ENCODE measurements at regions not wholly inside any gene's neighbourhood (a gene's known extent, or its start where the extent isn't known, plus 50 kb on each side); places are given as distances from the start of the nearest gene placed in this dataset.

- H3K9ac ChIP-seq (ENCODE audit: low read length), result no peak overlapping the region
- no peak overlapping the region for H4K5ac ChIP-seq (ENCODE audit: low read length)
- H2BK120ac ChIP-seq (ENCODE audit: low read depth, low read length), result no peak overlapping the region
- H3K18ac ChIP-seq (ENCODE audit: low read length), result peak overlapping the region; percentile 75
- H3K79me2 ChIP-seq (ENCODE audit: control insufficient read depth, insufficient read depth, low read length), result no peaks in the 10 kb centered on the region
- peak overlapping the region; percentile 47 for H2BK15ac ChIP-seq (replicated peaks; ENCODE audit: low read depth)
- no peak overlapping the region for H3K4me3 ChIP-seq (ENCODE audit: low read length)
- H3K79me1 ChIP-seq (ENCODE audit: low read length), result no peaks in the 10 kb centered on the region
- H2AK5ac ChIP-seq (ENCODE audit: low read length), result no peak overlapping the region
- H4K8ac ChIP-seq (ENCODE audit: low read depth, low read length), result no peak overlapping the region
- H3K56ac ChIP-seq (ENCODE audit: low read length), result no peak overlapping the region
- DNase-seq, result peak; percentile 93
- H2BK5ac ChIP-seq (ENCODE audit: low read length), result no peak overlapping the region
- peaks cover 3% of the 10 kb centered on the region for H3K4me1 ChIP-seq (ENCODE audit: control insufficient read depth, low read depth, low read length)
- H3K4ac ChIP-seq (ENCODE audit: low read depth, low read length), result no peak overlapping the region
- H3K23ac ChIP-seq (ENCODE audit: low read length), result no peak overlapping the region
- H3K27me3 ChIP-seq (ENCODE audit: insufficient read depth, low read length, poor library complexity), result no peaks in the 10 kb centered on the region
- H3K4me2 ChIP-seq (ENCODE audit: low read length), result no peak overlapping the region
- WGBS (ENCODE audit: extremely low coverage, insufficient coverage, low lambda C conversion rate), result no CpG with 5 or more reads among the region's 4 CpGs
- H3K27ac ChIP-seq (ENCODE audit: low read depth, low read length), result no peak overlapping the region
- H3K36me3 ChIP-seq (ENCODE audit: control insufficient read depth, insufficient read depth, low read length), result no peaks in the 10 kb centered on the region
Observed at GRCh38 chr2:12006850-12007249, 260.4 kb downstream of the LPIN1 start.

DNA sequence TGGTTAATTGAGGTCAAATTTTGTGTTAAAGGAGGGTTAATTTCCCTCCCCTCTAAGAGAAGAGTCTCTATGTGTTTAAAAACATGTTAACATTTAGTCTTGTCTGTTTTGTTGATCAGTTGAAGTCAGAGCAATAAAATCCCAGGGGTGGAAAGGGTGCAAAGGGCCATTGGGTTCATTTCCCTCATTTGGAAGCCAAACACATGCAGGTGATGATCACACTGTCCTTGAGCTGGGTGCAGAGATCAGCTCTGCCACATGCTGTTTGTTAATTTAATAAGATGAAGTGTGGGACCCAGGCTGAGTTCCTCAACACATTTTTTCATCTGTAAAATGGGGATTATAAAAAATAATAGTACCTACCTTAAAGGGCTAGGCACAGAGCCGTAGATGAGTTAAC is 260.9 kb downstream of the LPIN1 start:
- Histone ChIP-seq H3K4ac (ENCODE audit: low read depth, low read length) (no peak overlapping the region), H3K27ac (ENCODE audit: low read depth, low read length) (no peak overlapping the region)

DNA sequence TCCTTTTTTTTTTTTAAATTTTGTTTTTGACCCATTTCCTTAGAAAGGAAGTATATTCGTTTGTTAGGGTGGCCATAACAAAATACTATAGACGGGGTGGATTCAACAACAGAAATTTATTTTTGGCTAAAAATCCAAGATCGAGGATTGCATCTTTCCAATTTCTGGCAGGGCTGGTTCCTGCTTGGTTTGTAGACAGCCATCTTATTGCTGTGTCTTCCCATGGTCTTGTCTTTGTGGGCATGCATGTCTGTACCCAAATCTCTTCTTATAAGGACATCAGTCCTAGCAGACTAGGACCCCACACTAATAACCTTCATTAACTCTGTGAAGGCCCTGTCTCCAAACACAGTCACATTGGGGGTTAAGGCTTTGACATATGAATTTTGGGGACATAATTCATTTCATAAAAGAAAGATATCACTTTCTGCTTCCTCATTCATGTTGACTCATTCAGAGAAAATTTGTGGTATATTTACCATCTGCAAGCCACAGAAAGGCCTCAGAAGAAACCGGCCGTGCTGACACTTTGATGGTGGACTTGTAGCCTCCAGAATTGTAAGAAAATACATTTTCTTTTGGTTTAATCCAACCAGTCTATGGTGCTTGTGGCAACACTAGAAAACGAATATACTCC is 262.1 kb downstream of the LPIN1 start:
- Histone ChIP-seq H2AK5ac (ENCODE audit: low read length) (no peak overlapping the region), H2BK5ac (ENCODE audit: low read length) (no peak overlapping the region), H3K18ac (ENCODE audit: low read length) (peak overlapping the region; percentile 28), H3K27me3 (ENCODE audit: insufficient read depth, low read length, poor library complexity) (no peaks in the 10 kb centered on the region), H3K79me1 (ENCODE audit: low read length) (no peaks in the 10 kb centered on the region), H3K36me3 (ENCODE audit: control insufficient read depth, insufficient read depth, low read length) (no peaks in the 10 kb centered on the region), H2BK15ac (replicated peaks; ENCODE audit: low read depth) (no peak overlapping the region), H3K56ac (ENCODE audit: low read length) (no peak overlapping the region), H3K9ac (ENCODE audit: low read length) (no peak overlapping the region), H3K4me3 (ENCODE audit: low read length) (no peak overlapping the region), H4K5ac (ENCODE audit: low read length) (no peak overlapping the region), H3K4me1 (ENCODE audit: control insufficient read depth, low read depth, low read length) (peaks cover 3% of the 10 kb centered on the region), H3K4ac (ENCODE audit: low read depth, low read length) (peak overlapping the region; percentile 16), H3K27ac (ENCODE audit: low read depth, low read length) (no peak overlapping the region), H2BK120ac (ENCODE audit: low read depth, low read length) (no peak overlapping the region), H3K23ac (ENCODE audit: low read length) (no peak overlapping the region), H4K8ac (ENCODE audit: low read depth, low read length) (no peak overlapping the region), H3K79me2 (ENCODE audit: control insufficient read depth, insufficient read depth, low read length) (no peaks in the 10 kb centered on the region), H3K4me2 (ENCODE audit: low read length) (no peak overlapping the region)
- DNase-seq, result no peak
- no CpG with 5 or more reads among the region's 6 CpGs for WGBS (ENCODE audit: extremely low coverage, insufficient coverage, low lambda C conversion rate)

More for the DNA sequence above, 260.9 kb downstream of the LPIN1 start:
- Histone ChIP-seq H3K4me2 (ENCODE audit: low read length) (no peak overlapping the region), H2BK5ac (ENCODE audit: low read length) (no peak overlapping the region), H3K27me3 (ENCODE audit: insufficient read depth, low read length, poor library complexity) (no peaks in the 10 kb centered on the region), H4K5ac (ENCODE audit: low read length) (no peak overlapping the region), H3K4me1 (ENCODE audit: control insufficient read depth, low read depth, low read length) (peaks cover 3% of the 10 kb centered on the region), H3K18ac (ENCODE audit: low read length) (no peak overlapping the region), H3K23ac (ENCODE audit: low read length) (no peak overlapping the region), H3K79me2 (ENCODE audit: control insufficient read depth, insufficient read depth, low read length) (no peaks in the 10 kb centered on the region), H3K36me3 (ENCODE audit: control insufficient read depth, insufficient read depth, low read length) (no peaks in the 10 kb centered on the region), H3K56ac (ENCODE audit: low read length) (no peak overlapping the region), H2BK120ac (ENCODE audit: low read depth, low read length) (no peak overlapping the region), H3K79me1 (ENCODE audit: low read length) (no peaks in the 10 kb centered on the region), H2BK15ac (replicated peaks; ENCODE audit: low read depth) (no peak overlapping the region), H2AK5ac (ENCODE audit: low read length) (no peak overlapping the region), H4K8ac (ENCODE audit: low read depth, low read length) (no peak overlapping the region), H3K4me3 (ENCODE audit: low read length) (no peak overlapping the region), H3K9ac (ENCODE audit: low read length) (no peak overlapping the region)
- DNase-seq, result peak; percentile 6
- WGBS (ENCODE audit: extremely low coverage, insufficient coverage, low lambda C conversion rate), result no CpG with 5 or more reads among the region's 1 CpG

- no peak for DNase-seq
- Histone ChIP-seq H2AK5ac (ENCODE audit: low read length) (no peak overlapping the region), H3K4me3 (ENCODE audit: low read length) (no peak overlapping the region), H3K79me2 (ENCODE audit: control insufficient read depth, insufficient read depth, low read length) (no peaks in the 10 kb centered on the region), H3K4me1 (ENCODE audit: control insufficient read depth, low read depth, low read length) (peaks cover 3% of the 10 kb centered on the region), H3K56ac (ENCODE audit: low read length) (no peak overlapping the region), H3K4me2 (ENCODE audit: low read length) (no peak overlapping the region), H4K8ac (ENCODE audit: low read depth, low read length) (no peak overlapping the region), H2BK15ac (replicated peaks; ENCODE audit: low read depth) (no peak overlapping the region), H3K23ac (ENCODE audit: low read length) (no peak overlapping the region), H3K27me3 (ENCODE audit: insufficient read depth, low read length, poor library complexity) (no peaks in the 10 kb centered on the region), H3K27ac (ENCODE audit: low read depth, low read length) (no peak overlapping the region), H3K79me1 (ENCODE audit: low read length) (no peaks in the 10 kb centered on the region), H2BK5ac (ENCODE audit: low read length) (no peak overlapping the region), H3K9ac (ENCODE audit: low read length) (no peak overlapping the region), H4K5ac (ENCODE audit: low read length) (no peak overlapping the region), H2BK120ac (ENCODE audit: low read depth, low read length) (no peak overlapping the region), H3K36me3 (ENCODE audit: control insufficient read depth, insufficient read depth, low read length) (no peaks in the 10 kb centered on the region), H3K4ac (ENCODE audit: low read depth, low read length) (no peak overlapping the region), H3K18ac (ENCODE audit: low read length) (no peak overlapping the region)
- no CpG with 5 or more reads among the region's 3 CpGs for WGBS (ENCODE audit: extremely low coverage, insufficient coverage, low lambda C conversion rate)
Observed at GRCh38 chr2:12009323-12009905, 263.0 kb downstream of the LPIN1 start.

DNA sequence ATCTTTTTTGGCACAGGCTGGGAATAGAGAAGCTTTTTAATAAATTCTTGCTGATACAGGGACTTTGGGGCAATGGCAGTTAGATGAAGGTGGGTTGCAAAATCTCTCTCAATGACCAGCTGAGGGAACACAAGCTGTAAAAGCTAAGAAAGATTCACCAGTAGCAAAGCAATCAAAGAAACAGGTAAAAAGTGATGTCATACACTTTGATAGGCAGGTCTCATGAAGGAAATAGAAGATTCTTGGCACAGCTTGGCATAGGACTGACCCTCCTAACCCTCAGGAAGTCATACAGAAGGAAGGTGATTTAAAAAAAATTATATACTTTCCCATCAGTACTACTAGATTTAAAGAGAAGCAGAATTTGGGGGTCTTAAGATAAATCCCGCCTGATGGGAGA is 263.6 kb downstream of the LPIN1 start:
- no peak overlapping the region for H3K56ac ChIP-seq (ENCODE audit: low read length)
- no peak overlapping the region for H4K8ac ChIP-seq (ENCODE audit: low read depth, low read length)
- H3K4me1 ChIP-seq (ENCODE audit: control insufficient read depth, low read depth, low read length), result peaks cover 3% of the 10 kb centered on the region
- H3K79me1 ChIP-seq (ENCODE audit: low read length), result no peaks in the 10 kb centered on the region
- no peak overlapping the region for H3K18ac ChIP-seq (ENCODE audit: low read length)
- H3K4ac ChIP-seq (ENCODE audit: low read depth, low read length), result no peak overlapping the region
- DNase-seq, result no peak
- no peak overlapping the region for H3K4me3 ChIP-seq (ENCODE audit: low read length)
- no peaks in the 10 kb centered on the region for H3K36me3 ChIP-seq (ENCODE audit: control insufficient read depth, insufficient read depth, low read length)
- H2BK5ac ChIP-seq (ENCODE audit: low read length), result no peak overlapping the region
- no peak overlapping the region for H2BK120ac ChIP-seq (ENCODE audit: low read depth, low read length)
- no peaks in the 10 kb centered on the region for H3K79me2 ChIP-seq (ENCODE audit: control insufficient read depth, insufficient read depth, low read length)
- H3K4me2 ChIP-seq (ENCODE audit: low read length), result no peak overlapping the region
- no peak overlapping the region for H2BK15ac ChIP-seq (replicated peaks; ENCODE audit: low read depth)
- H4K5ac ChIP-seq (ENCODE audit: low read length), result no peak overlapping the region
- H2AK5ac ChIP-seq (ENCODE audit: low read length), result no peak overlapping the region
- H3K27ac ChIP-seq (ENCODE audit: low read depth, low read length), result no peak overlapping the region
- no peak overlapping the region for H3K23ac ChIP-seq (ENCODE audit: low read length)
- H3K27me3 ChIP-seq (ENCODE audit: insufficient read depth, low read length, poor library complexity), result no peaks in the 10 kb centered on the region
- WGBS (ENCODE audit: extremely low coverage, insufficient coverage, low lambda C conversion rate), result no CpG with 5 or more reads among the region's 1 CpG
- no peak overlapping the region for H3K9ac ChIP-seq (ENCODE audit: low read length)

DNA sequence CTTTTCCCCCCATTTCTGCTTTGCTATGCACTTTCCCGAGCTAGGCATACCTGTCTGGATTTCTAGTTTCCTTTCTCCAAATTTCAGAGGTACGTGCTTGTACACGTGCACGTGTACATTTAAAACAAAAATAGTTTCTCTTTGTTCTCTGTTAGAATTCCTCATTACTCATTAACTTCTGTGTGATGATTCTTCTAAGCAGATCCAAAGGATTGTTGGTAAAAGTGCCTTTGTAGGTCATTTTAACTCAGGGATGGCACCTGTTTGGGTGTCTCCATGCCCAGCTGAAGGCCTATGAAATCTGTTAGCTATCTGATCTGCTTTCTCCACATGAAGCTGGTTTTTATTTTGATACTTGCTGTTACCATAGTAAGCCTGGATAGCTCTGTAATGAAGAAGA is 264.3 kb downstream of the LPIN1 start:
- Histone ChIP-seq H2BK15ac (replicated peaks; ENCODE audit: low read depth) (no peak overlapping the region), H3K27ac (ENCODE audit: low read depth, low read length) (no peak overlapping the region), H3K56ac (ENCODE audit: low read length) (no peak overlapping the region), H3K18ac (ENCODE audit: low read length) (no peak overlapping the region), H3K4me1 (ENCODE audit: control insufficient read depth, low read depth, low read length) (peaks cover 3% of the 10 kb centered on the region), H3K4me3 (ENCODE audit: low read length) (no peak overlapping the region), H3K9ac (ENCODE audit: low read length) (no peak overlapping the region), H2BK5ac (ENCODE audit: low read length) (no peak overlapping the region), H3K79me2 (ENCODE audit: control insufficient read depth, insufficient read depth, low read length) (no peaks in the 10 kb centered on the region), H3K36me3 (ENCODE audit: control insufficient read depth, insufficient read depth, low read length) (no peaks in the 10 kb centered on the region), H3K23ac (ENCODE audit: low read length) (no peak overlapping the region), H3K4me2 (ENCODE audit: low read length) (no peak overlapping the region), H2AK5ac (ENCODE audit: low read length) (no peak overlapping the region), H4K5ac (ENCODE audit: low read length) (no peak overlapping the region), H3K79me1 (ENCODE audit: low read length) (no peaks in the 10 kb centered on the region), H3K27me3 (ENCODE audit: insufficient read depth, low read length, poor library complexity) (no peaks in the 10 kb centered on the region), H2BK120ac (ENCODE audit: low read depth, low read length) (no peak overlapping the region), H3K4ac (ENCODE audit: low read depth, low read length) (no peak overlapping the region), H4K8ac (ENCODE audit: low read depth, low read length) (no peak overlapping the region)
- WGBS (ENCODE audit: extremely low coverage, insufficient coverage, low lambda C conversion rate), result no CpG with 5 or more reads among the region's 4 CpGs
- DNase-seq, result no peak

Data from mesendoderm (in vitro differentiated cells).